ENCODE measurements at regions not wholly inside any gene's neighbourhood (a gene's known extent, or its start where the extent isn't known, plus 50 kb on each side); places are given as distances from the start of the nearest gene placed in this dataset.
"Not testable (repeated sequence)": the region's sequence is repeated elsewhere in the genome, so short reads cannot be mapped to it uniquely, and the experiment has no call there.

GRCh38 chr11:69904974-69905535, 85.8 kb upstream of the FGF3 start:
- DNase-seq (ENCODE audit: low read depth, low spot score): no peak

- DNase-seq (ENCODE audit: low read depth, low spot score): no peak
Measured at GRCh38 chr11:69905611-69906452, 86.6 kb upstream of the FGF3 start.

GRCh38 chr11:69906453-69906907, 87.3 kb upstream of the FGF3 start:
- DNase-seq (ENCODE audit: low read depth, low spot score): no peak

GRCh38 chr11:69907611-69908010, 88.4 kb upstream of the FGF3 start:
- DNase-seq (ENCODE audit: low read depth, low spot score): no peak

GRCh38 chr11:69908511-69909220, 89.5 kb upstream of the FGF3 start:
- no peak for DNase-seq (ENCODE audit: low read depth, low spot score)

GRCh38 chr11:69909561-69910518, 90.6 kb upstream of the FGF3 start:
- DNase-seq (ENCODE audit: low read depth, low spot score): no peak

GRCh38 chr11:69910519-69911309, 91.5 kb upstream of the FGF3 start:
- DNase-seq (ENCODE audit: low read depth, low spot score): no peak

GRCh38 chr11:69911310-69912160, 92.3 kb upstream of the FGF3 start:
- no peak for DNase-seq (ENCODE audit: low read depth, low spot score)

GRCh38 chr11:69912161-69912910, 93.1 kb upstream of the FGF3 start:
- DNase-seq (ENCODE audit: low read depth, low spot score): no peak

- peak; percentile 32 for DNase-seq (ENCODE audit: low read depth, low spot score)
Measured at GRCh38 chr11:69912911-69913451, 93.8 kb upstream of the FGF3 start.

- no peak for DNase-seq (ENCODE audit: low read depth, low spot score)
Measured at GRCh38 chr11:69913591-69914285, 94.5 kb upstream of the FGF3 start.

- DNase-seq (ENCODE audit: low read depth, low spot score): no peak
Measured at GRCh38 chr11:69914286-69915150, 95.3 kb upstream of the FGF3 start.

- peak; percentile 22 for DNase-seq (ENCODE audit: low read depth, low spot score)
Measured at GRCh38 chr11:69915151-69915500, 95.9 kb upstream of the FGF3 start.

GRCh38 chr11:69915501-69916250, 96.5 kb upstream of the FGF3 start:
- DNase-seq (ENCODE audit: low read depth, low spot score): peak; percentile 86

- not testable (repeated sequence) for DNase-seq (ENCODE audit: low read depth, low spot score)
Measured at GRCh38 chr11:69916251-69916649, 97.0 kb upstream of the FGF3 start.

- no peak for DNase-seq (ENCODE audit: low read depth, low spot score)
Measured at GRCh38 chr11:69916806-69917387, 97.7 kb upstream of the FGF3 start.
